ENCODE measurements at regions not wholly inside any gene's neighbourhood (a gene's known extent, or its start where the extent isn't known, plus 50 kb on each side); places are given as distances from the start of the nearest gene placed in this dataset.

DNA sequence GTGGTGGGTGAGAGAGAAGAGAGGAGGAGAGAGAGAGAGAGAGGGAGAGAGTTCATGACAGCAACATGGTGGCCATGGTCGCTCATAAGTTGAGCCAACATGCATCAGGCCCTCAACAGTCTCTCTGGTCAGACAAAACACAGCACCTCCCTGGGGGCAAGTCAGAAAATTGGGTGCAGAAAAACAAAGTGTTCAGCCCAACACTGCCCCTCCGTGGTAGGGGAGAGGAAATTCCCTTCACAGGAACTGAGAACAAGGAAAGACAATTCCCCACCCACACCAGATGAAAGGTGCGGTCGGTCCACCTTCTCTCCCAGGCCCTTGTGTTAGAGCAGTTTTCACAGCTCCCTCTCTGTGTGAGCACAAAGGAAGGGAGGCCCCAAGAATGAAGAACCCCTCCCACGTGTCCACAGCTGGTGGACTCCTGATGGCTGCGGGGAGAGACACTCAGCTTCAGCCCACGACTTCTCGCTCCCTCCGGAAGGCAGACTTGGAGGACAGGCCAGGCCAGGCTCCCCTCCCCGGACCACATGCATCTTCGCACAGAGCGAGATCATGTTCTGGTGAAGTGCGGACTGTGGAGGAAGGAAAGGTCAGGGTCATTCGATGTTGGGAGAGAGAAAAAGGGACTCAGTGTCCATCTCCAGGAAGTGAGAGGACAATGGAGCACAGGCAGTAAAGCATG lies 181.7 kb downstream of the ANAPC1 start:
- H3K27me3 ChIP-seq (ENCODE audit: control insufficient read depth in 3 of 3, insufficient read depth in 3 of 3, low read depth in 1 of 3, low read length in 3 of 3), result no peaks in the 10 kb centered on the region
- peak overlapping the region; percentile 84 for H3K18ac ChIP-seq (ENCODE audit: low read length)
- no peak overlapping the region for H3K9ac ChIP-seq (ENCODE audit: low read depth, low read length, poor library complexity)
- no peaks in the 10 kb centered on the region for H3K9me3 ChIP-seq (replicated peaks in 1 of 2; ENCODE audit: control insufficient read depth in 2 of 2, insufficient read depth in 1 of 2, low read depth in 1 of 2, low read length in 2 of 2)
- peak; percentile 38 for DNase-seq (ENCODE audit: low spot score)
- no peak overlapping the region for H3K4ac ChIP-seq (ENCODE audit: low read length)
- no peaks in the 10 kb centered on the region for H3K79me1 ChIP-seq (ENCODE audit: low read depth, low read length)
- H2BK12ac ChIP-seq (ENCODE audit: low read length), result peak overlapping the region; percentile 27
- H3K14ac ChIP-seq (ENCODE audit: low read length), result peak overlapping the region; percentile 12
- H2AK5ac ChIP-seq (ENCODE audit: low read depth, low read length), result peak overlapping the region; percentile 12
- no peaks in the 10 kb centered on the region for H3K36me3 ChIP-seq (replicated peaks in 1 of 2; ENCODE audit: control insufficient read depth in 2 of 2, insufficient read depth in 2 of 2, low read length in 2 of 2)
- H3K27ac ChIP-seq (replicated peaks; ENCODE audit: low read length), result no peak overlapping the region
- no peak overlapping the region for H4K91ac ChIP-seq (ENCODE audit: low read depth, low read length, poor library complexity)
- no peak overlapping the region for H3K4me2 ChIP-seq (ENCODE audit: insufficient read depth, low read length, poor library complexity, severe bottlenecking)
- H3K4me3 ChIP-seq (ENCODE audit: low read length in 2 of 2), result peak overlapping the region in 1 of 2 donors; percentile 26
- no CpG with 5 or more reads among the region's 14 CpGs for WGBS, 2 donors (ENCODE audit: extremely low coverage in 2 of 2, insufficient read length in 2 of 2, insufficient replicate concordance in 1 of 2)
- peak overlapping the region; percentile 26 for H2BK15ac ChIP-seq (ENCODE audit: low read length)
- H4K8ac ChIP-seq (ENCODE audit: low read depth, low read length), result peak overlapping the region; percentile 7
- H2BK120ac ChIP-seq (ENCODE audit: low read depth, low read length), result peak overlapping the region; percentile 52
- no peak overlapping the region for H3K23ac ChIP-seq (ENCODE audit: low read depth, low read length, poor library complexity)
- no peak overlapping the region for H2BK5ac ChIP-seq (ENCODE audit: low read length)
- peak overlapping the region; percentile 85 for H2AFZ ChIP-seq (ENCODE audit: low read length)
- peaks cover 40 to 58% of the 10 kb centered on the region in 2 donors for H3K4me1 ChIP-seq (ENCODE audit: control insufficient read depth in 2 of 2, insufficient read depth in 1 of 2, low read depth in 1 of 2, low read length in 2 of 2)

DNA sequence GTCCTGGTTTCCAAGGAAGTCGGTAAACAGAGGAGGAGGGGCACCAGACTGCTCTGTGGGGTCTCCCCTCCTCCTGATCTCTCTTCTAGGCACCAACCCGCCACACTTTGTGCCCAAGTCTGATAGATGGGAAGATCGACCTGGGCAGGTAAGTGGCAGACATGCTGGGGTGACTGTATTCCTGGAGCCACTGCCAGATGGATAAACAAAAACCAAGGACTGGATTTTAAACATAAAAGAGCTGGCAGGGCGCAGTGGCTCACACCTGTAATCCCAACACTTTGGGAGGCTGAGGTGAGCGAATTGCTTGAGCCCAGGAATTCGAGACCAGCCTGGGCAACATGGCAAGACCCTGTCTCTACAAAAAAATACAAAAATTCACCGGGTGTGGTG lies 181.2 kb downstream of the ANAPC1 start:
- H3K4me1 ChIP-seq (ENCODE audit: control insufficient read depth in 2 of 2, insufficient read depth in 1 of 2, low read depth in 1 of 2, low read length in 2 of 2), result peaks cover 40 to 58% of the 10 kb centered on the region in 2 donors
- peak overlapping the region in 1 of 2 donors; percentile 26 for H3K4me3 ChIP-seq (ENCODE audit: low read length in 2 of 2)
- peak overlapping the region; percentile 84 for H3K18ac ChIP-seq (ENCODE audit: low read length)
- H4K91ac ChIP-seq (ENCODE audit: low read depth, low read length, poor library complexity), result no peak overlapping the region
- no peaks in the 10 kb centered on the region for H3K27me3 ChIP-seq (ENCODE audit: control insufficient read depth in 3 of 3, insufficient read depth in 3 of 3, low read depth in 1 of 3, low read length in 3 of 3)
- WGBS, 2 donors (ENCODE audit: extremely low coverage in 2 of 2, insufficient read length in 2 of 2, insufficient replicate concordance in 1 of 2), result no CpG with 5 or more reads among the region's 7 CpGs
- no peak overlapping the region for H2BK120ac ChIP-seq (ENCODE audit: low read depth, low read length)
- H3K14ac ChIP-seq (ENCODE audit: low read length), result no peak overlapping the region
- H3K79me1 ChIP-seq (ENCODE audit: low read depth, low read length), result no peaks in the 10 kb centered on the region
- no peaks in the 10 kb centered on the region for H3K9me3 ChIP-seq (replicated peaks in 1 of 2; ENCODE audit: control insufficient read depth in 2 of 2, insufficient read depth in 1 of 2, low read depth in 1 of 2, low read length in 2 of 2)
- H2BK12ac ChIP-seq (ENCODE audit: low read length), result peak overlapping the region; percentile 27
- H2AK5ac ChIP-seq (ENCODE audit: low read depth, low read length), result peak overlapping the region; percentile 12
- H2AFZ ChIP-seq (ENCODE audit: low read length), result peak overlapping the region; percentile 85
- no peak for DNase-seq (ENCODE audit: low spot score)
- peak overlapping the region; percentile 7 for H4K8ac ChIP-seq (ENCODE audit: low read depth, low read length)
- H2BK15ac ChIP-seq (ENCODE audit: low read length), result peak overlapping the region; percentile 2
- no peak overlapping the region for H3K23ac ChIP-seq (ENCODE audit: low read depth, low read length, poor library complexity)
- no peaks in the 10 kb centered on the region for H3K36me3 ChIP-seq (replicated peaks in 1 of 2; ENCODE audit: control insufficient read depth in 2 of 2, insufficient read depth in 2 of 2, low read length in 2 of 2)
- H2BK5ac ChIP-seq (ENCODE audit: low read length), result no peak overlapping the region
- no peak overlapping the region for H3K4ac ChIP-seq (ENCODE audit: low read length)
- no peak overlapping the region for H3K4me2 ChIP-seq (ENCODE audit: insufficient read depth, low read length, poor library complexity, severe bottlenecking)
- H3K27ac ChIP-seq (replicated peaks; ENCODE audit: low read length), result no peak overlapping the region
- no peak overlapping the region for H3K9ac ChIP-seq (ENCODE audit: low read depth, low read length, poor library complexity)

DNA sequence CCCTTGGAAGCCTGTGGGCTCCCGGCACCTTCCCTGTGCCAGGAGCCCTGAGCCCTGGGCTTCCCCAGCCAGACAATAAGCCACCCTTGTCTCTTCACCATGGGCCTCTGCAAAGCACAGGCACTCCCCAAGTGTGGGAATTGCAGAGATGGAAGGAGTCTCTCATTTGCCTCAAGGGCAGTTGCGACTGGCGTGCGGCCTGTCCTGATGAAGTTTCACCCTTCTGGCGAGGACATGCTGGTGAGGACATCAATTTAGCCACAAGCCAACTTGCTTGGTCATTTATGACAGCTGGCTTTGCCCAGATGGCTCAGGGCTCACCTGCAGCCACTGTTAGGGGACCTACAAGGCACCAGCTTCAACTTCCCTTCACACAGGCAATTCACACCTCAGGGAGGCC lies 180.2 kb downstream of the ANAPC1 start:
- Histone ChIP-seq H3K9me3 (replicated peaks in 1 of 2; ENCODE audit: control insufficient read depth in 2 of 2, insufficient read depth in 1 of 2, low read depth in 1 of 2, low read length in 2 of 2) (no peaks in the 10 kb centered on the region), H3K9ac (ENCODE audit: low read depth, low read length, poor library complexity) (no peak overlapping the region), H3K18ac (ENCODE audit: low read length) (peak overlapping the region; percentile 81), H3K23ac (ENCODE audit: low read depth, low read length, poor library complexity) (peak overlapping the region; percentile 8), H2BK120ac (ENCODE audit: low read depth, low read length) (peak overlapping the region; percentile 39), H3K36me3 (replicated peaks in 1 of 2; ENCODE audit: control insufficient read depth in 2 of 2, insufficient read depth in 2 of 2, low read length in 2 of 2) (no peaks in the 10 kb centered on the region), H2BK12ac (ENCODE audit: low read length) (peak overlapping the region; percentile 91), H4K91ac (ENCODE audit: low read depth, low read length, poor library complexity) (peak overlapping the region; percentile 41), H3K4me3 (ENCODE audit: low read length in 2 of 2) (no peak overlapping the region), H3K27ac (replicated peaks; ENCODE audit: low read length) (no peak overlapping the region), H3K4ac (ENCODE audit: low read length) (peak overlapping the region; percentile 15), H3K79me1 (ENCODE audit: low read depth, low read length) (no peaks in the 10 kb centered on the region), H3K4me2 (ENCODE audit: insufficient read depth, low read length, poor library complexity, severe bottlenecking) (no peak overlapping the region), H2BK15ac (ENCODE audit: low read length) (peak overlapping the region; percentile 33), H2AK5ac (ENCODE audit: low read depth, low read length) (peak overlapping the region; percentile 78), H3K27me3 (ENCODE audit: control insufficient read depth in 3 of 3, insufficient read depth in 3 of 3, low read depth in 1 of 3, low read length in 3 of 3) (no peaks in the 10 kb centered on the region), H4K8ac (ENCODE audit: low read depth, low read length) (no peak overlapping the region), H2BK5ac (ENCODE audit: low read length) (peak overlapping the region; percentile 56), H3K4me1 (ENCODE audit: control insufficient read depth in 2 of 2, insufficient read depth in 1 of 2, low read depth in 1 of 2, low read length in 2 of 2) (peaks cover 40 to 52% of the 10 kb centered on the region in 2 donors), H2AFZ (ENCODE audit: low read length) (no peak overlapping the region), H3K14ac (ENCODE audit: low read length) (no peak overlapping the region)
- DNase-seq (ENCODE audit: low spot score), result no peak
- WGBS, 2 donors (ENCODE audit: extremely low coverage in 2 of 2, insufficient read length in 2 of 2, insufficient replicate concordance in 1 of 2), result no CpG with 5 or more reads among the region's 5 CpGs

DNA sequence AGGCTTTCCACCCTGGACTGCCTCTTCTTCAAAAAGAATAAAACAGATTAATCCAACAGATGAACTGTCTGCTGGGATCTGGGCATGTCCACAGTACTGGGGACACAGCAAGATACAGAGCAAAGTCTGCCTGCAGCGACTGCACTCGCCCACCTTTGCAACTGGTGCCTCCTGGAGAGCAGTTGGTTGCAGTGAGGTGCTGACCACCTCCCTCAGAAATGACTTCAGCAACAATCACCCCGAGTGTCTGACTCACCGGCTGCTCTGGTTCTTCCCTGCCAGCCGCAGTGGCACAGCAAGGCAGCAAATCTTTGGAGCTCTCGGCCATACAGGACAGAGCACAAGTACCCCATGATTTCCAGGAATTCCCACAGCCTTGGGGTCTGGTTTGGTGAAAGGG lies 179.7 kb downstream of the ANAPC1 start:
- peak overlapping the region; percentile 40 for H2BK15ac ChIP-seq (ENCODE audit: low read length)
- no CpG with 5 or more reads among the region's 6 CpGs for WGBS, 2 donors (ENCODE audit: extremely low coverage in 2 of 2, insufficient read length in 2 of 2, insufficient replicate concordance in 1 of 2)
- no peak overlapping the region for H3K4ac ChIP-seq (ENCODE audit: low read length)
- peak overlapping the region; percentile 78 for H2AK5ac ChIP-seq (ENCODE audit: low read depth, low read length)
- no peaks in the 10 kb centered on the region for H3K9me3 ChIP-seq (replicated peaks in 1 of 2; ENCODE audit: control insufficient read depth in 2 of 2, insufficient read depth in 1 of 2, low read depth in 1 of 2, low read length in 2 of 2)
- H3K4me3 ChIP-seq (ENCODE audit: low read length in 2 of 2), result no peak overlapping the region
- H3K27ac ChIP-seq (replicated peaks; ENCODE audit: low read length), result no peak overlapping the region
- H4K91ac ChIP-seq (ENCODE audit: low read depth, low read length, poor library complexity), result peak overlapping the region; percentile 41
- peak overlapping the region; percentile 34 for H2BK120ac ChIP-seq (ENCODE audit: low read depth, low read length)
- no peaks in the 10 kb centered on the region for H3K79me1 ChIP-seq (ENCODE audit: low read depth, low read length)
- no peaks in the 10 kb centered on the region for H3K27me3 ChIP-seq (ENCODE audit: control insufficient read depth in 3 of 3, insufficient read depth in 3 of 3, low read depth in 1 of 3, low read length in 3 of 3)
- no peak overlapping the region for H3K4me2 ChIP-seq (ENCODE audit: insufficient read depth, low read length, poor library complexity, severe bottlenecking)
- no peaks in the 10 kb centered on the region for H3K36me3 ChIP-seq (replicated peaks in 1 of 2; ENCODE audit: control insufficient read depth in 2 of 2, insufficient read depth in 2 of 2, low read length in 2 of 2)
- no peak overlapping the region for H3K9ac ChIP-seq (ENCODE audit: low read depth, low read length, poor library complexity)
- H3K14ac ChIP-seq (ENCODE audit: low read length), result no peak overlapping the region
- H2BK12ac ChIP-seq (ENCODE audit: low read length), result peak overlapping the region; percentile 91
- H2BK5ac ChIP-seq (ENCODE audit: low read length), result peak overlapping the region; percentile 56
- no peak overlapping the region for H3K23ac ChIP-seq (ENCODE audit: low read depth, low read length, poor library complexity)
- H4K8ac ChIP-seq (ENCODE audit: low read depth, low read length), result no peak overlapping the region
- H2AFZ ChIP-seq (ENCODE audit: low read length), result no peak overlapping the region
- DNase-seq (ENCODE audit: low spot score), result no peak
- peaks cover 36 to 48% of the 10 kb centered on the region in 2 donors for H3K4me1 ChIP-seq (ENCODE audit: control insufficient read depth in 2 of 2, insufficient read depth in 1 of 2, low read depth in 1 of 2, low read length in 2 of 2)
- peak overlapping the region; percentile 84 for H3K18ac ChIP-seq (ENCODE audit: low read length)

Data from neuronal stem cell (in vitro differentiated cells).